ENCODE measurements at regions not wholly inside any gene's neighbourhood (a gene's known extent, or its start where the extent isn't known, plus 50 kb on each side); places are given as distances from the start of the nearest gene placed in this dataset.

- Histone ChIP-seq H3K4me2 (ENCODE audit: low read length) (no peak overlapping the region), H3K4me1 (no peaks in the 10 kb centered on the region), H3K36me3 (ENCODE audit: control insufficient read depth, insufficient read depth, low read length) (no peaks in the 10 kb centered on the region), H3K27ac (no peak overlapping the region), H3K27me3 (ENCODE audit: control insufficient read depth, insufficient read depth, low read length) (no peaks in the 10 kb centered on the region), H3K79me2 (no peaks in the 10 kb centered on the region), H3K9ac (no peak overlapping the region), H3K9me3 (ENCODE audit: control insufficient read depth, low read length) (no peaks in the 10 kb centered on the region), H3K4me3 (ENCODE audit: low read depth, low read length) (no peak overlapping the region), H2AFZ (no peak overlapping the region)
- TF ChIP-seq, protein P1, sequence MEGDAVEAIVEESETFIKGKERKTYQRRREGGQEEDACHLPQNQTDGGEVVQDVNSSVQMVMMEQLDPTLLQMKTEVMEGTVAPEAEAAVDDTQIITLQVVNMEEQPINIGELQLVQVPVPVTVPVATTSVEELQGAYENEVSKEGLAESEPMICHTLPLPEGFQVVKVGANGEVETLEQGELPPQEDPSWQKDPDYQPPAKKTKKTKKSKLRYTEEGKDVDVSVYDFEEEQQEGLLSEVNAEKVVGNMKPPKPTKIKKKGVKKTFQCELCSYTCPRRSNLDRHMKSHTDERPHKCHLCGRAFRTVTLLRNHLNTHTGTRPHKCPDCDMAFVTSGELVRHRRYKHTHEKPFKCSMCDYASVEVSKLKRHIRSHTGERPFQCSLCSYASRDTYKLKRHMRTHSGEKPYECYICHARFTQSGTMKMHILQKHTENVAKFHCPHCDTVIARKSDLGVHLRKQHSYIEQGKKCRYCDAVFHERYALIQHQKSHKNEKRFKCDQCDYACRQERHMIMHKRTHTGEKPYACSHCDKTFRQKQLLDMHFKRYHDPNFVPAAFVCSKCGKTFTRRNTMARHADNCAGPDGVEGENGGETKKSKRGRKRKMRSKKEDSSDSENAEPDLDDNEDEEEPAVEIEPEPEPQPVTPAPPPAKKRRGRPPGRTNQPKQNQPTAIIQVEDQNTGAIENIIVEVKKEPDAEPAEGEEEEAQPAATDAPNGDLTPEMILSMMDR (IDR thresholded peaks at IDR 0.05): no peak
These were observed 390.8 kb upstream of the PTGER4 start for GRCh38 chr5:40288800-40289485.

DNA sequence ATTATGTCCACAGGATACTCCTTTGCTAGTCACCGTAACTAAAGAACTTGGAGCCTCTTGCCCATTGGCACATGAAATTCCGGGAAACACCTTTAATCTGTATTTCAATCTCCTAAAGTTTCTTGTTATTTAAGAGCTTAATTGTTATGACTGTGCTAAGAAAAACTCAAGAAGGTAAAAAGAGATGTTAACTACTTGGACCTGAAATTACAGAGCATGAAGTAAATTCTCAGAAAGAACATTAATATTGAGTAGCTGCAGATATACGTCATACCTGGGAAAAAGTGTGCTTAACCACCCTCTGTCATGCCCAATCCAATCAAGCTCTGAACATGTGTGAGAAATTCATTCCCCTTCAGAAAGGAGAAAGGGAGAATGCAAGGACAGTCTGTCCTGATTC, 394.9 kb upstream of the PTGER4 start:
- no peaks in the 10 kb centered on the region for H3K4me1 ChIP-seq
- no peak overlapping the region for H2AFZ ChIP-seq
- no peaks in the 10 kb centered on the region for H3K79me2 ChIP-seq
- H3K4me2 ChIP-seq (ENCODE audit: low read length): no peak overlapping the region
- H3K27ac ChIP-seq: no peak overlapping the region
- H3K9ac ChIP-seq: no peak overlapping the region
- H3K9me3 ChIP-seq (ENCODE audit: control insufficient read depth, low read length): no peaks in the 10 kb centered on the region
- H3K36me3 ChIP-seq (ENCODE audit: control insufficient read depth, insufficient read depth, low read length): no peaks in the 10 kb centered on the region
- no peaks in the 10 kb centered on the region for H3K27me3 ChIP-seq (ENCODE audit: control insufficient read depth, insufficient read depth, low read length)
- TF ChIP-seq, protein P1 (IDR thresholded peaks at IDR 0.05): no peak
- H3K4me3 ChIP-seq (ENCODE audit: low read depth, low read length): no peak overlapping the region

GRCh38 chr5:40278881-40279280, 400.8 kb upstream of the PTGER4 start:
- Histone ChIP-seq H3K4me1 (no peaks in the 10 kb centered on the region), H3K36me3 (ENCODE audit: control insufficient read depth, insufficient read depth, low read length) (no peaks in the 10 kb centered on the region), H2AFZ (no peak overlapping the region), H3K4me2 (ENCODE audit: low read length) (no peak overlapping the region), H3K9ac (no peak overlapping the region), H3K27me3 (ENCODE audit: control insufficient read depth, insufficient read depth, low read length) (no peaks in the 10 kb centered on the region), H3K4me3 (ENCODE audit: low read depth, low read length) (no peak overlapping the region), H3K27ac (no peak overlapping the region), H3K9me3 (ENCODE audit: control insufficient read depth, low read length) (no peaks in the 10 kb centered on the region), H3K79me2 (no peaks in the 10 kb centered on the region)
- TF ChIP-seq, protein P1 (IDR thresholded peaks at IDR 0.05): no peak

DNA sequence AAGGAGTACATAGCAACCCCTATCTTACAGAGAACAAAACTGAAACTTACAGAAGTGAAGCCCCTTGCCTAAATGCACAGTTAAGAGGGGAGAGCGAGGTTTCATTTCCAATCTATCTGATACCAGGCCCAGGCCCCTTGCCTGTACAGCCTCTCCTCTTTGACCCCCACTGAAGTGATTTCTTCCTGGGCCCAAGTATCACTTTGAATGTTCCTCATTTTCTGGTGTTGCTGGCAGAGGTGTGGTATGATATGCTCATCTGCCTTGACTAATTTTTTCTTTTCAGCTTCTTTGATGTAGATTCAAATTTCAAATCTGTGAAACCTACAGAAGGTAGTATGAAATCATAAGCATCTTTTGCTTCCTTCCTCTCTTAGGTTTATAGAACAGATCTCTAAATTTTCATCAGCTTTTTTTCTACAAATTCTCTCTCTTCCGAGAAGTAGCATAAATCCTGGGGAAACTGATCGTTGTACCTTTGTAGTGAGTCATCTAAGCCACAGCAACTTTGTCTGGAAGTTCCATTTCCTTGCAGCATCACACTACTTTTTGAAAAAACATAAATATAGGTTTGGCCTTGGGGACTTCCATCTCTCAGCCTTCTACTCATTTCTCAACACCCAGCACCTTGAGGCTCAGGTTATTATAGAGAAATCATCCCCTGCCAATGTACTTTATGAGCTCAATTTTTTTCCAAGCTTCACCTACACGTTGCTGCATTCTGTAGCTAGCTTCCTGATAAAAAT, 402.4 kb upstream of the PTGER4 start:
- Histone ChIP-seq H3K79me2 (no peaks in the 10 kb centered on the region), H3K27me3 (ENCODE audit: control insufficient read depth, insufficient read depth, low read length) (no peaks in the 10 kb centered on the region), H3K9me3 (ENCODE audit: control insufficient read depth, low read length) (no peaks in the 10 kb centered on the region), H3K4me1 (no peaks in the 10 kb centered on the region), H3K27ac (no peak overlapping the region), H3K36me3 (ENCODE audit: control insufficient read depth, insufficient read depth, low read length) (no peaks in the 10 kb centered on the region), H3K4me3 (ENCODE audit: low read depth, low read length) (no peak overlapping the region), H3K9ac (no peak overlapping the region), H3K4me2 (ENCODE audit: low read length) (no peak overlapping the region), H2AFZ (no peak overlapping the region)
- TF ChIP-seq, protein P1 (IDR thresholded peaks at IDR 0.05): no peak
